Small intestine (tissue), 7 donors: ENCODE measurements at regions not wholly inside any gene's neighbourhood (a gene's known extent, or its start where the extent isn't known, plus 50 kb on each side); places are given as distances from the start of the nearest gene placed in this dataset.

Source experiments
- DNase-seq, 2 donors: peaks; one replicate each; pipeline versions ENCODE4 v3.0.0 to v3.0.0-alpha.2; 2013
- FAIRE-seq: peaks from 2 replicates; lab custom pipeline; 2012; peaks lifted over from hg19 to GRCh38; lab: Jason Lieb, UNC
- H3K27ac ChIP-seq, 3 donors: one replicate each; pipeline ENCODE4 v1.5.1; 2013; ENCODE audit warnings: low read length in 2 of 3, mild to moderate bottlenecking in 2 of 3, control low read depth in 1 of 3, inconsistent platforms in 1 of 3, low read depth in 1 of 3, moderate library complexity in 1 of 3
- H3K27me3 ChIP-seq, 3 donors: one replicate each; pipeline ENCODE4 v1.6.1; 2013; ENCODE audit warnings: low read length in 3 of 3, inconsistent platforms in 1 of 3; ENCODE audit not compliant: control insufficient read depth in 3 of 3, insufficient read depth in 3 of 3
- H3K36me3 ChIP-seq, 3 donors: one replicate each; pipeline ENCODE4 v1.6.1; 2013; ENCODE audit warnings: low read length in 3 of 3, inconsistent platforms in 1 of 3, low read depth in 1 of 3, mild to moderate bottlenecking in 1 of 3, moderate library complexity in 1 of 3; ENCODE audit not compliant: control insufficient read depth in 3 of 3, insufficient read depth in 2 of 3
- H3K4me1 ChIP-seq, 3 donors: one replicate each; pipeline ENCODE4 v1.6.1; 2013; ENCODE audit warnings: low read length in 2 of 3, inconsistent platforms in 1 of 3, low read depth in 1 of 3, mild to moderate bottlenecking in 1 of 3, moderate library complexity in 1 of 3; ENCODE audit not compliant: control insufficient read depth in 3 of 3, insufficient read depth in 2 of 3
- H3K4me3 ChIP-seq, 3 donors: one replicate each; pipeline ENCODE4 v1.5.1; 2013; ENCODE audit warnings: low read length in 3 of 3, control low read depth in 1 of 3, inconsistent platforms in 1 of 3, low read depth in 1 of 3, mild to moderate bottlenecking in 1 of 3, moderate library complexity in 1 of 3
- H3K9me3 ChIP-seq, 2 donors: one replicate each; pipeline ENCODE4 v1.6.1; 2013; ENCODE audit warnings: low read depth in 1 of 2, low read length in 1 of 2; ENCODE audit not compliant: control insufficient read depth in 2 of 2, insufficient read depth in 1 of 2
- WGBS, 3 donors: extraction: QIAGEN DNeasy Blood & Tissue Kit; methylation state at CpG; one replicate each; pipeline ENCODE4 v1.1.7; 2013; 5-methylcytosine and 5-hydroxymethylcytosine counted together
- donor health status: healthy with polysubstance abuse.
- donor health status: control.
- donor health status: control.
- donor health status: Bipolar disorder and iron deficiency.
- donor health status: healthy.

- Histone ChIP-seq H3K4me3 (no peak overlapping the region), H3K27ac (no peak overlapping the region), H3K4me1 (no peaks in the 10 kb centered on the region), H3K27me3 (no peaks in the 10 kb centered on the region), H3K9me3 (peaks cover 0 to 3% of the 10 kb centered on the region in 2 donors), H3K36me3 (no peaks in the 10 kb centered on the region)
- FAIRE-seq, result no peak
- DNase-seq, result no peak
These were observed 98.7 kb downstream of the CYP26B1 start for GRCh38 chr2:72048881-72049477.

GRCh38 chr2:72043985-72044384 lies 103.7 kb downstream of the CYP26B1 start:
- Histone ChIP-seq H3K9me3 (no peaks in the 10 kb centered on the region), H3K4me1 (no peaks in the 10 kb centered on the region), H3K4me3 (no peak overlapping the region), H3K36me3 (no peaks in the 10 kb centered on the region), H3K27ac (no peak overlapping the region), H3K27me3 (no peaks in the 10 kb centered on the region)
- FAIRE-seq (no peak), DNase-seq (no peak)

- H3K9me3 ChIP-seq, result no peaks in the 10 kb centered on the region
- H3K4me1 ChIP-seq, result no peaks in the 10 kb centered on the region
- no peaks in the 10 kb centered on the region for H3K27me3 ChIP-seq
- no peak overlapping the region for H3K27ac ChIP-seq
- FAIRE-seq (no peak), DNase-seq (peak in 1 of 2 donors; percentile 5)
- H3K36me3 ChIP-seq, result no peaks in the 10 kb centered on the region
- no peak overlapping the region for H3K4me3 ChIP-seq
- 11 to 45% (median 14%) methylated on average over 5 of the region's 5 CpGs for whole genome bisulfite sequencing, 3 donors
These were observed 106.0 kb downstream of the CYP26B1 start for GRCh38 chr2:72041638-72042111.

- no peak for FAIRE-seq
These were observed 106.8 kb downstream of the CYP26B1 start for GRCh38 chr2:72040629-72041571.

GRCh38 chr2:72038524-72038923 lies 109.1 kb downstream of the CYP26B1 start:
- no peaks in the 10 kb centered on the region for H3K36me3 ChIP-seq
- H3K4me3 ChIP-seq, result no peak overlapping the region
- H3K9me3 ChIP-seq, result no peaks in the 10 kb centered on the region
- FAIRE-seq (no peak), DNase-seq (no peak)
- no peaks in the 10 kb centered on the region for H3K27me3 ChIP-seq
- no peaks in the 10 kb centered on the region for H3K4me1 ChIP-seq
- 80 to 92% (median 88%) methylated on average over 5 of the region's 5 CpGs for WGBS, 3 donors
- H3K27ac ChIP-seq, result no peak overlapping the region

More at GRCh38 chr2:72040629-72041571, 106.8 kb downstream of the CYP26B1 start:
- Histone ChIP-seq H3K4me1 (no peaks in the 10 kb centered on the region), H3K9me3 (no peaks in the 10 kb centered on the region), H3K27ac (no peak overlapping the region), H3K27me3 (no peaks in the 10 kb centered on the region), H3K36me3 (no peaks in the 10 kb centered on the region), H3K4me3 (no peak overlapping the region)
- WGBS, 3 donors, result 70 to 73% (median 73%) methylated on average over 12 of the region's 12 CpGs
- no peak for DNase-seq

DNA sequence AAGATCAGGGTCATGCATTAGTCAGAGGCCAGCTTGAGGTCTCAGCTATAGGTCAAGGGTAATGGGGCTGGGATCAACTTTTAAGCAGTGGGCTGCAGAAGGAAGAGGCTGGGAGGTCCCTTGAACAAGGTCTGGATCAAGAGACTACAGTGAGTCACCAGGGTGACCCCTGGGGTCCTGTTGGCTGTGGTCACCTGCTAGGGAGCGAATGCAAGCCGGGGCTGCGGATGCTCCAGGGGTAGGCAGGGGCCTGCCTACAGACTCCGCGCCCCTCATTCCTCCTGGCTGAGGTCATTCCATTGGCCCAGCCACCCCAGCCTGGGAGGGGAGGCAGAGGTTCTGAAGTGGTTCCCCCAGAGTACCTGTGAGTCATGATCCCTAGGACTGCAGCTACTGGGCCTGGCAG lies 110.4 kb downstream of the CYP26B1 start:
- Histone ChIP-seq H3K36me3 (no peaks in the 10 kb centered on the region), H3K27ac (no peak overlapping the region), H3K9me3 (no peaks in the 10 kb centered on the region), H3K27me3 (no peaks in the 10 kb centered on the region), H3K4me3 (no peak overlapping the region), H3K4me1 (no peaks in the 10 kb centered on the region)
- DNase-seq (no peak), FAIRE-seq (no peak)
- WGBS, 3 donors, result 93 to 94% (median 94%) methylated on average over 5 of the region's 5 CpGs

- Histone ChIP-seq H3K4me3 (no peak overlapping the region), H3K9me3 (no peaks in the 10 kb centered on the region), H3K27me3 (no peaks in the 10 kb centered on the region), H3K27ac (no peak overlapping the region), H3K36me3 (no peaks in the 10 kb centered on the region), H3K4me1 (no peaks in the 10 kb centered on the region)
- no peak for FAIRE-seq
- DNase-seq, result no peak
- 87 to 94% (median 93%) methylated on average over 6 of the region's 6 CpGs for WGBS, 3 donors
These were observed 111.1 kb downstream of the CYP26B1 start for GRCh38 chr2:72036595-72036994.

- no peaks in the 10 kb centered on the region for H3K36me3 ChIP-seq
- no peaks in the 10 kb centered on the region for H3K9me3 ChIP-seq
- no peaks in the 10 kb centered on the region for H3K4me1 ChIP-seq
- DNase-seq (no peak), FAIRE-seq (no peak)
- WGBS, 3 donors, result 88 to 95% (median 91%) methylated on average over 3 of the region's 3 CpGs
- no peak overlapping the region for H3K27ac ChIP-seq
- H3K27me3 ChIP-seq, result no peaks in the 10 kb centered on the region
- no peak overlapping the region for H3K4me3 ChIP-seq
These were observed 111.5 kb downstream of the CYP26B1 start for GRCh38 chr2:72036173-72036545.
